Mesenchymal stem cell (in vitro differentiated cells and primary cell): ENCODE measurements at regions not wholly inside any gene's neighbourhood (a gene's known extent, or its start where the extent isn't known, plus 50 kb on each side); places are given as distances from the start of the nearest gene placed in this dataset.

Source experiments
- DNase-seq: peaks from one replicate; pipeline ENCODE4 v3.0.0-alpha.2; 2013
- H2AFZ ChIP-seq: one replicate; pipeline ENCODE4 v1.6.1; 2013; ENCODE audit warnings: low read depth, mild to moderate bottlenecking, control low read depth, inconsistent platforms, low read length, moderate library complexity
- H2AK5ac ChIP-seq: 2 replicates; pipeline ENCODE4 v1.6.1; 2013; ENCODE audit warnings: low read length, moderate library complexity, mild to moderate bottlenecking, inconsistent platforms; ENCODE audit not compliant: severe bottlenecking
- H2BK120ac ChIP-seq: one replicate; pipeline ENCODE4 v1.6.1; 2013; ENCODE audit warnings: low read depth, mild to moderate bottlenecking, inconsistent platforms, low read length, moderate library complexity
- H2BK12ac ChIP-seq, 2 experiments: one replicate each; pipeline ENCODE4 v1.6.1; 2013; ENCODE audit warnings: inconsistent platforms in 2 of 2, low read length in 2 of 2, mild to moderate bottlenecking in 2 of 2, moderate library complexity in 2 of 2, control low read depth in 1 of 2
- H2BK15ac ChIP-seq: one replicate; pipeline ENCODE4 v1.6.1; 2013; ENCODE audit warnings: mild to moderate bottlenecking, low read depth, inconsistent platforms; ENCODE audit not compliant: poor library complexity, severe bottlenecking
- H2BK5ac ChIP-seq: 2 replicates; pipeline ENCODE4 v1.6.1; 2013; ENCODE audit warnings: low read depth, mild to moderate bottlenecking, low read length, control low read depth, inconsistent platforms; ENCODE audit not compliant: poor library complexity, severe bottlenecking
- H3K14ac ChIP-seq, 2 experiments: one replicate each; pipeline ENCODE4 v1.6.1; 2013; ENCODE audit warnings: inconsistent platforms in 2 of 2, low read length in 2 of 2, control low read depth in 1 of 2, mild to moderate bottlenecking in 1 of 2, moderate library complexity in 1 of 2
- H3K18ac ChIP-seq, 2 experiments: one replicate each; pipeline ENCODE4 v1.6.1; 2013; ENCODE audit warnings: inconsistent platforms in 2 of 2, low read length in 2 of 2, control low read depth in 1 of 2, low read depth in 1 of 2, mild to moderate bottlenecking in 1 of 2
- H3K23ac ChIP-seq, 2 experiments: one replicate each; pipeline ENCODE4 v1.6.1; 2013; ENCODE audit warnings: inconsistent platforms in 2 of 2, low read length in 2 of 2, mild to moderate bottlenecking in 2 of 2, moderate library complexity in 2 of 2, control low read depth in 1 of 2
- H3K27ac ChIP-seq: 2 replicates; pipeline ENCODE4 v1.5.1; 2013; ENCODE audit warnings: mild to moderate bottlenecking, moderate library complexity, low read length, control low read depth, inconsistent platforms; ENCODE audit not compliant: poor library complexity, severe bottlenecking
- H3K27me3 ChIP-seq, 2 experiments: 2 replicates each; pipeline versions ENCODE4 v1.6.1 to v1.7.0; 2013; ENCODE audit warnings: low read length in 2 of 2, mild to moderate bottlenecking in 2 of 2, moderate library complexity in 2 of 2, control low read depth in 1 of 2, inconsistent platforms in 1 of 2; ENCODE audit not compliant: control insufficient read depth in 1 of 2, insufficient read depth in 1 of 2
- H3K36me3 ChIP-seq, 2 experiments: 2 replicates each; pipeline versions ENCODE4 v1.6.1 to v1.7.0; 2013; ENCODE audit warnings: low read length in 2 of 2, control low read depth in 1 of 2, inconsistent platforms in 1 of 2, low read depth in 1 of 2, mild to moderate bottlenecking in 1 of 2; ENCODE audit not compliant: insufficient read depth in 2 of 2, control insufficient read depth in 1 of 2
- H3K4ac ChIP-seq, 2 experiments: one replicate each; pipeline ENCODE4 v1.6.1; 2013; ENCODE audit warnings: inconsistent platforms in 2 of 2, low read length in 2 of 2, mild to moderate bottlenecking in 2 of 2, moderate library complexity in 2 of 2, control low read depth in 1 of 2, low read depth in 1 of 2
- H3K4me1 ChIP-seq: 2 replicates; pipeline ENCODE4 v1.6.1; 2013; ENCODE audit warnings: low read depth, low read length, control low read depth; ENCODE audit not compliant: control insufficient read depth, insufficient read depth
- H3K4me2 ChIP-seq: 2 replicates; pipeline ENCODE4 v1.6.1; 2013; ENCODE audit warnings: low read length, mild to moderate bottlenecking, inconsistent platforms; ENCODE audit not compliant: poor library complexity, severe bottlenecking
- H3K4me3 ChIP-seq, 2 experiments: 2 replicates each; pipeline versions ENCODE4 v1.5.1 to v1.7.0; 2013; ENCODE audit warnings: low read length in 2 of 2, mild to moderate bottlenecking in 2 of 2, control low read depth in 1 of 2, low read depth in 1 of 2; ENCODE audit not compliant: insufficient read depth in 1 of 2
- H3K79me1 ChIP-seq: replicated peaks from 2 replicates; pipeline ENCODE4 v1.6.1; 2013; ENCODE audit warnings: mild to moderate bottlenecking, control low read depth, low read length, inconsistent platforms; ENCODE audit not compliant: poor library complexity, severe bottlenecking
- H3K9ac ChIP-seq: 2 replicates; pipeline ENCODE4 v1.7.0; 2013; ENCODE audit warnings: mild to moderate bottlenecking, low read length, moderate library complexity
- H3K9me3 ChIP-seq: 2 replicates; pipeline ENCODE4 v1.7.0; 2013; ENCODE audit warnings: mild to moderate bottlenecking, low read length; ENCODE audit not compliant: control insufficient read depth
- H4K8ac ChIP-seq: one replicate; pipeline ENCODE4 v1.6.1; 2013; ENCODE audit warnings: inconsistent platforms, mild to moderate bottlenecking, low read length, moderate library complexity
- H4K91ac ChIP-seq: one replicate; pipeline ENCODE4 v1.6.1; 2013; ENCODE audit warnings: mild to moderate bottlenecking, low read length, inconsistent platforms
- WGBS: methylation state at CpG from one replicate; pipeline ENCODE4 v1.1.7; 2013; ENCODE audit warnings: mixed read lengths; 5-methylcytosine and 5-hydroxymethylcytosine counted together

DNA sequence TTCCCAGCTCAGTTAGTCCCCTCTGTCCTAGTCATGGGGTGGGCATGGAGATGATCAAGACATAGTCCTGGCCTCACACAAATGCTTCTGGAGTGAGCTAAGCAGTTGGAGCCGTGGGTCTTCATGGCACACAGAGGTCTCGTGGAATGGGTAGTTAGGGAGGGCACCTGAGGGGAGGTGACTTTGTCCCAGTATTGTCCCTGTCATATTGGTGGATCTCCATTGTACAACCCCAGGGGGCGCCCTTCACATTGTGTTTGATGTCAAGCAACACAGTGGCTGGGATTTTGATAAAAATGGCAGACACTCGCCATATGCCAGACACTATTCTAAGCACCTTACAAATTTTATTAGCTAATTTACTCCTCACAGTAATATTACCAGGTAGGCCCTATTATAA lies 175.4 kb upstream of the LHX5 start:
- no peak overlapping the region for H2AK5ac ChIP-seq
- H3K4me1 ChIP-seq: no peaks in the 10 kb centered on the region
- H3K14ac ChIP-seq: no peak overlapping the region
- H2BK5ac ChIP-seq: no peak overlapping the region
- no peaks in the 10 kb centered on the region for H3K36me3 ChIP-seq
- no peaks in the 10 kb centered on the region for H3K9me3 ChIP-seq
- peaks cover 5 to 42% of the 10 kb centered on the region in 2 experiments for H3K27me3 ChIP-seq
- no peak overlapping the region for H4K8ac ChIP-seq
- H3K23ac ChIP-seq: no peak overlapping the region
- H4K91ac ChIP-seq: no peak overlapping the region
- no peak overlapping the region for H2AFZ ChIP-seq
- H3K18ac ChIP-seq: no peak overlapping the region
- H3K79me1 ChIP-seq: no peaks in the 10 kb centered on the region
- H3K27ac ChIP-seq: no peak overlapping the region
- no peak overlapping the region for H3K4ac ChIP-seq
- no peak overlapping the region for H3K9ac ChIP-seq
- H2BK120ac ChIP-seq: no peak overlapping the region
- no peak for DNase-seq
- H3K4me2 ChIP-seq: no peak overlapping the region
- no peak overlapping the region for H2BK15ac ChIP-seq
- WGBS: 70% methylated on average over 4 of the region's 4 CpGs
- H3K4me3 ChIP-seq: no peak overlapping the region
- H2BK12ac ChIP-seq: no peak overlapping the region

DNA sequence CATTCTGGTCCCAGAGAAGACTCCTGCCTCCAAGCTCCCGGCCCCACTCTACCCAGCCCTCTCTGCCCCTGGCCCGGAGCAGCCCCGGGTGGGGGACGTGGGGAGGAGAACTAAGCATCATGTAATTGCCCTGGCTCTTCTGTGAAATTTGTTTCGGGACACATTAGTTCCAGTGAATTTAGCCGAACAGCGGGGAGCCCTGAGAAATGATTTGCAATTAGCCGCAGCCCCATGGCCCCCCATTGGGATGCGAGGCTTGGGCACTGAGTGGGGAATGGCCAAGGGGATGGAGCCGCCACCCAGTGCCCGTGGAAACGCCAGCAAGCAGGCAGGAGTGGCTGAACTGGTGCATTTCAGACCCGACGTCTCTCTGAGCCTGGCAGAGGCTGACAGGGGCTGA lies 173.9 kb upstream of the LHX5 start:
- Histone ChIP-seq H3K14ac (no peak overlapping the region), H2BK5ac (no peak overlapping the region), H3K79me1 (no peaks in the 10 kb centered on the region), H2AK5ac (no peak overlapping the region), H4K8ac (no peak overlapping the region), H2BK12ac (no peak overlapping the region), H3K9ac (no peak overlapping the region), H2AFZ (no peak overlapping the region), H3K27me3 (peaks cover 13 to 54% of the 10 kb centered on the region in 2 experiments), H3K9me3 (no peaks in the 10 kb centered on the region), H3K4me1 (no peaks in the 10 kb centered on the region), H3K18ac (no peak overlapping the region), H3K4ac (no peak overlapping the region), H3K23ac (no peak overlapping the region), H2BK120ac (no peak overlapping the region), H2BK15ac (no peak overlapping the region), H3K4me3 (no peak overlapping the region), H3K27ac (no peak overlapping the region), H3K4me2 (no peak overlapping the region), H4K91ac (no peak overlapping the region), H3K36me3 (no peaks in the 10 kb centered on the region)
- DNase-seq: no peak
- 50% methylated on average over 13 of the region's 14 CpGs for WGBS

DNA sequence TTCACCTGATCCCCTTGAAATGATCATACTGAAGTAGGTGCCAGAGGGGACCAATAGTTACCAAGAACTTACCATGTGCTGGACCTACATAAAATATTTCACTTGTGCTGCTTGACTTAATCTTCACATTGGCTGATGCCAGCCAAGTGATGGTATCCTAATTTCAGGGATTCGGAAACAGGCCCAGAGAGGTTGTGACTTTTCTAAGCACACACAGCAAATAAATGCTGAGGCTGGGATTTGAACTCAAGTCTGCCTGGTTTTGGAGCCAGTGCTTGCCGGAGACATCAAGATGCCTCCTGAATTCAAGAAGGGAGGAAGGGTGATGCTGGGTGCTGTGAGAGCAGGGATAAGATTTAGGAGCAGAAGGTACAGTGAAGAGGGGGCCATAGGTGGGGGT lies 173.5 kb upstream of the LHX5 start:
- H3K23ac ChIP-seq: no peak overlapping the region
- no peak overlapping the region for H2BK12ac ChIP-seq
- H3K9ac ChIP-seq: no peak overlapping the region
- no peak overlapping the region for H3K4ac ChIP-seq
- DNase-seq: no peak
- no peak overlapping the region for H2BK5ac ChIP-seq
- H3K4me1 ChIP-seq: no peaks in the 10 kb centered on the region
- no peak overlapping the region for H4K91ac ChIP-seq
- H3K36me3 ChIP-seq: no peaks in the 10 kb centered on the region
- no peak overlapping the region for H3K27ac ChIP-seq
- no peak overlapping the region for H3K4me3 ChIP-seq
- H2BK15ac ChIP-seq: no peak overlapping the region
- H4K8ac ChIP-seq: no peak overlapping the region
- H3K4me2 ChIP-seq: no peak overlapping the region
- no peak overlapping the region for H3K18ac ChIP-seq
- no peaks in the 10 kb centered on the region for H3K79me1 ChIP-seq
- peaks cover 16 to 58% of the 10 kb centered on the region in 2 experiments for H3K27me3 ChIP-seq
- no peak overlapping the region for H3K14ac ChIP-seq
- H3K9me3 ChIP-seq: no peaks in the 10 kb centered on the region
- H2AFZ ChIP-seq: no peak overlapping the region
- H2AK5ac ChIP-seq: no peak overlapping the region
- H2BK120ac ChIP-seq: no peak overlapping the region
- 97% methylated on average over 2 of the region's 2 CpGs for WGBS

DNA sequence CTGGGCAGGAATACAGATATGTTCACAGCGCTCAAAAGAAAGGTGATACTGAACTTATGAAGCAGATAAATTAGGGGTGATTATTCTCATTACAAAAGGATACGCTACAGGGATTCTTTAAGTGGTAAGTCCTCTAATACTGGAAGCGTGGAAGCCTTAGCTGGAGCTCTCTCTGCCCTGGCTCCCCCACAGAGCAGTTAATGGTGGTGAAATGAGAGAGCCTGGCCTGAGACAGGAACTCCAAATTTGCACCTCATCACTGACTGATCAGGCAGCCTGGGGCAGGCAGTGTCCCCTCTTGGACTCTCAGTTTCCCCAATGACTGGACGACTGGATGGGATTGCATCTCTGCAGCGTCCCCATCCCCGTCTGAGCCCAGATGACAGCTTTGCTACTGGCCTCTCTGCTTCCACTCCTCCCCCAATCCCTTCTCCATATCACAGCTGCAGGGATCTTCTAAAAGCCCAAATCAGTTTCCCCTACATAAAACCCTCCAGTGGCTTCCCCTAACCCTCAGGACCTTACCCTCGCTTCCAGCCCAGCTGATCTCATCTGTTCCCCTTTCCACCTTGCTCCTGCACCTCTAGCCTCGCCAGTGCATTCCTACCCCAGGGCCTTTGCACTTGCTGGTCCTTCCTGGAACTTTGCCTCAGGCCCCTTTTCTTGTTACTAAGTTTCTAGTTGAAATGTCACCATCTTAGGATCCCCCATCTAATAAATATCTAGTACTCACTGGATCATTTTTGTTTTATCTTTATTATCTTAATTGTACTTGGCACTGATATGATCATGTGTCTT lies 171.7 kb upstream of the LHX5 start:
- no peak overlapping the region for H2BK120ac ChIP-seq
- H3K18ac ChIP-seq: no peak overlapping the region
- no peak overlapping the region for H2BK5ac ChIP-seq

More for the DNA sequence above, 171.7 kb upstream of the LHX5 start:
- H2BK15ac ChIP-seq: no peak overlapping the region
- no peak overlapping the region for H3K23ac ChIP-seq
- H4K8ac ChIP-seq: no peak overlapping the region
- H3K9me3 ChIP-seq: no peaks in the 10 kb centered on the region
- H3K4ac ChIP-seq: no peak overlapping the region
- no peak overlapping the region for H3K4me2 ChIP-seq
- no peak overlapping the region for H3K14ac ChIP-seq
- H2BK12ac ChIP-seq: no peak overlapping the region
- no peak overlapping the region for H2AK5ac ChIP-seq
- H3K9ac ChIP-seq: no peak overlapping the region
- no peak for DNase-seq
- peaks cover 32 to 68% of the 10 kb centered on the region in 2 experiments for H3K27me3 ChIP-seq
- no peak overlapping the region for H2AFZ ChIP-seq
- H3K4me3 ChIP-seq: no peak overlapping the region
- H3K4me1 ChIP-seq: no peaks in the 10 kb centered on the region
- no peak overlapping the region for H4K91ac ChIP-seq
- no peak overlapping the region for H3K27ac ChIP-seq
- WGBS: 26% methylated on average over 8 of the region's 8 CpGs
- H3K79me1 ChIP-seq: no peaks in the 10 kb centered on the region
- no peaks in the 10 kb centered on the region for H3K36me3 ChIP-seq
